ENCODE measurements at regions not wholly inside any gene's neighbourhood (a gene's known extent, or its start where the extent isn't known, plus 50 kb on each side); places are given as distances from the start of the nearest gene placed in this dataset.

GRCh38 chr3:72571052-72571451 lies 277.2 kb downstream of the SHQ1 start:
- CTCF ChIA-PET (ENCODE audit: partially characterized antibody) = interaction anchor here (0.7 to 1.5 kb wide), 5 partner anchors 9 to 252 kb away, joined by 3 to 10 read pairs (median 4); no protein-coding TSS in a partner anchor
- FAIRE-seq = no peak
- TF ChIP-seq SIX5 (IDR thresholded peaks at IDR 0.05; ENCODE audit: low read depth, low read length) = no peak
- TF ChIP-seq ATF2 (IDR thresholded peaks at IDR 0.05; ENCODE audit: low read length) = no peak
- no peak for TF ChIP-seq ATF3 (IDR thresholded peaks at IDR 0.05; ENCODE audit: insufficient read depth, low read depth, low read length)
- TF ChIP-seq SAP30 (IDR thresholded peaks at IDR 0.05; ENCODE audit: insufficient read depth, insufficient replicate concordance, low read length) = no peak
- no peak for TF ChIP-seq FOSL1 (IDR thresholded peaks at IDR 0.05; ENCODE audit: insufficient read depth, low read depth, low read length)
- no peak for TF ChIP-seq EZH2 (IDR thresholded peaks at IDR 0.05; ENCODE audit: low read depth, low read length, severe bottlenecking)
- TF ChIP-seq POLR2AphosphoS5 (IDR thresholded peaks at IDR 0.05; ENCODE audit: low read depth, low read length) = no peak
- TF ChIP-seq JUND (IDR thresholded peaks at IDR 0.05; ENCODE audit: low read length) = no peak
- TF ChIP-seq CTCF (IDR thresholded peaks at IDR 0.05; ENCODE audit: control extremely low read depth in 1 of 3, insufficient read depth in 1 of 3, low read depth in 1 of 3, low read length in 3 of 3) = no peak

More at GRCh38 chr3:72571052-72571451, 277.2 kb downstream of the SHQ1 start:
- Histone ChIP-seq H2BK20ac (ENCODE audit: low read length) (no peak overlapping the region), H3K23me2 (ENCODE audit: low read depth, low read length) (no peaks in the 10 kb centered on the region), H3K79me1 (ENCODE audit: low read depth, low read length) (no peaks in the 10 kb centered on the region), H3K56ac (replicated peaks; ENCODE audit: insufficient read length, low read depth, low read length) (no peak overlapping the region), H3K4me3 (ENCODE audit: extremely low read depth in 1 of 4, insufficient read depth in 2 of 4, low read depth in 3 of 4, low read length in 4 of 4) (no peak overlapping the region), H3K14ac (ENCODE audit: insufficient read length) (no peak overlapping the region), H2BK15ac (ENCODE audit: low read length) (no peak overlapping the region), H3K9ac (replicated peaks in 1 of 4; ENCODE audit: extremely low read depth in 1 of 4, low read depth in 3 of 4, low read length in 3 of 4) (no peak overlapping the region), H3K4me2 (ENCODE audit: insufficient read depth in 1 of 2, low read depth in 2 of 2, low read length in 2 of 2) (no peak overlapping the region), H2AFZ (ENCODE audit: low read length) (no peak overlapping the region), H2BK120ac (replicated peaks; ENCODE audit: low read depth, low read length) (no peak overlapping the region), H3K18ac (ENCODE audit: extremely low read depth, low read length) (no peak overlapping the region), H3K79me2 (ENCODE audit: control insufficient read depth in 1 of 2, insufficient read depth in 2 of 2, low read length in 2 of 2) (no peaks in the 10 kb centered on the region), H2BK5ac (ENCODE audit: low read depth, low read length) (no peak overlapping the region), H4K8ac (ENCODE audit: extremely low read depth, insufficient read depth, low read length) (no peak overlapping the region), H3K23ac (ENCODE audit: insufficient read length) (no peak overlapping the region), H3K9me3 (ENCODE audit: insufficient read depth in 2 of 2, low read depth in 1 of 2, low read length in 1 of 2) (no peaks in the 10 kb centered on the region), H2AK5ac (ENCODE audit: low read depth, low read length) (no peak overlapping the region), H3K36me3 (ENCODE audit: control insufficient read depth in 2 of 4, insufficient read depth in 4 of 4, low read length in 3 of 4) (no peaks in the 10 kb centered on the region), H4K91ac (replicated peaks; ENCODE audit: insufficient read length, low read length) (no peak overlapping the region), H4K20me1 (replicated peaks in 1 of 2; ENCODE audit: control insufficient read depth in 1 of 2, insufficient read depth in 2 of 2, low read length in 2 of 2) (no peaks in the 10 kb centered on the region), H3K27me3 (replicated peaks in 1 of 4; ENCODE audit: control insufficient read depth in 3 of 4, extremely low read depth in 1 of 4, insufficient read depth in 3 of 4, low read length in 3 of 4) (no peaks in the 10 kb centered on the region), H3K27ac (ENCODE audit: low read depth, low read length) (no peak overlapping the region), H3K4ac (replicated peaks; ENCODE audit: insufficient read length, low read depth, low read length) (no peak overlapping the region), H3K4me1 (replicated peaks in 1 of 4; ENCODE audit: control insufficient read depth in 3 of 4, insufficient read depth in 4 of 4, low read length in 3 of 4) (peaks cover 0 to 2% (median 0%) of the 10 kb centered on the region in 4 experiments; a peak in 1 of 7 replicates), H4K5ac (ENCODE audit: insufficient read length, low read depth, low read length) (no peak overlapping the region), H2BK12ac (ENCODE audit: low read depth, low read length) (no peak overlapping the region)
- POLR2A ChIA-PET (ENCODE audit: partially characterized antibody) = no interaction called here
- WGBS, 2 experiments (ENCODE audit: extremely low coverage in 1 of 2, insufficient coverage in 1 of 2, insufficient read length in 1 of 2, insufficient replicate concordance in 2 of 2, low coverage in 1 of 2, low lambda C conversion rate in 2 of 2, missing lambda C conversion rate in 1 of 2) = 91% methylated on average over 3 of the region's 3 CpGs; no CpG with 5 or more reads in 1 of the 2 experiments
- no peak for DNase-seq (ENCODE audit: low read depth in 1 of 2, low spot score in 2 of 2)

Data from H1 (cell line).